ENCODE measurements at regions not wholly inside any gene's neighbourhood (a gene's known extent, or its start where the extent isn't known, plus 50 kb on each side); places are given as distances from the start of the nearest gene placed in this dataset.

DNA sequence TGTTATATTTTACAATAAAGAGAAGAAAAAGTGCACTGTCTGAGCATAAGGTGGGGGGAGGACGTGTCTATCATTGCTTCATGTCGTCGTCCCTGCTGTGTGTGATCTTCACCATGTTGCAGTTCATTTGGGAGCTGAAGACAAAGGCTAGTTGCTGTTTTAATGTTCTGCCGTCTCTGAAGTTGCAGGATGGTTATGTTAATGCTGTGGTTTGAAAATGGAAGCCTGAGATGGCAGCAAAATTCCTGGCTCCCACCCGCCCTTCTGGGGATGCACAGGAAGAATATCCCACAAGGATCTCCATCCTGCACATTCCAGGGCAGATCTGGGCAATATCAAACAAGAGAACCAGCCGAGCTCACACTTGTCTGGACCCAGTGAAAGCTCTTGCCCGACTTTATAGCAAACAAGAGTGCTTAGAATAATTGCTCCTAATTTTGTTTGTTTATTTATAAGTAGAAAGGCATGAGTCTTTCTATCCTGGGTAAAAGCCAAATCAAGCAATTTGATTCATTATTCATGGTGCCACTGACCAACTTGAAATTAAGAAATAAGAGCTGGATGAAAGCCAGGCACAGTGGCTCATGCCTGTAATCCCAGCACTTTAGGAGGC lies 110.3 kb upstream of the ABCC4 start:
- no peaks in the 10 kb centered on the region for H3K36me3 ChIP-seq (ENCODE audit: control insufficient read depth in 4 of 4, insufficient read depth in 3 of 4, low read depth in 1 of 4, low read length in 3 of 4)
- no peak overlapping the region for H3K27ac ChIP-seq (ENCODE audit: low read depth in 1 of 2, low read length in 2 of 2)
- no peak overlapping the region for H3K4me3 ChIP-seq (ENCODE audit: low read depth in 1 of 3, low read length in 3 of 3)
- 54% methylated on average over 7 of the region's 7 CpGs for WGBS
- TF ChIP-seq JUND (IDR thresholded peaks at IDR 0.05) (no peak), FOXA1 (IDR thresholded peaks at IDR 0.05) (no peak), TAF1 (conservative IDR thresholded peaks at IDR 0.05) (no peak), SP1 (IDR thresholded peaks at IDR 0.05) (no peak), HNF4A (conservative IDR thresholded peaks at IDR 0.05) (no peak), YY1 (IDR thresholded peaks at IDR 0.05) (no peak)
- TF ChIP-seq, protein P1, sequence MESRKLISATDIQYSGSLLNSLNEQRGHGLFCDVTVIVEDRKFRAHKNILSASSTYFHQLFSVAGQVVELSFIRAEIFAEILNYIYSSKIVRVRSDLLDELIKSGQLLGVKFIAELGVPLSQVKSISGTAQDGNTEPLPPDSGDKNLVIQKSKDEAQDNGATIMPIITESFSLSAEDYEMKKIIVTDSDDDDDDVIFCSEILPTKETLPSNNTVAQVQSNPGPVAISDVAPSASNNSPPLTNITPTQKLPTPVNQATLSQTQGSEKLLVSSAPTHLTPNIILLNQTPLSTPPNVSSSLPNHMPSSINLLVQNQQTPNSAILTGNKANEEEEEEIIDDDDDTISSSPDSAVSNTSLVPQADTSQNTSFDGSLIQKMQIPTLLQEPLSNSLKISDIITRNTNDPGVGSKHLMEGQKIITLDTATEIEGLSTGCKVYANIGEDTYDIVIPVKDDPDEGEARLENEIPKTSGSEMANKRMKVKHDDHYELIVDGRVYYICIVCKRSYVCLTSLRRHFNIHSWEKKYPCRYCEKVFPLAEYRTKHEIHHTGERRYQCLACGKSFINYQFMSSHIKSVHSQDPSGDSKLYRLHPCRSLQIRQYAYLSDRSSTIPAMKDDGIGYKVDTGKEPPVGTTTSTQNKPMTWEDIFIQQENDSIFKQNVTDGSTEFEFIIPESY (IDR thresholded peaks at IDR 0.05) = no peak
- TF ChIP-seq, protein P2, sequence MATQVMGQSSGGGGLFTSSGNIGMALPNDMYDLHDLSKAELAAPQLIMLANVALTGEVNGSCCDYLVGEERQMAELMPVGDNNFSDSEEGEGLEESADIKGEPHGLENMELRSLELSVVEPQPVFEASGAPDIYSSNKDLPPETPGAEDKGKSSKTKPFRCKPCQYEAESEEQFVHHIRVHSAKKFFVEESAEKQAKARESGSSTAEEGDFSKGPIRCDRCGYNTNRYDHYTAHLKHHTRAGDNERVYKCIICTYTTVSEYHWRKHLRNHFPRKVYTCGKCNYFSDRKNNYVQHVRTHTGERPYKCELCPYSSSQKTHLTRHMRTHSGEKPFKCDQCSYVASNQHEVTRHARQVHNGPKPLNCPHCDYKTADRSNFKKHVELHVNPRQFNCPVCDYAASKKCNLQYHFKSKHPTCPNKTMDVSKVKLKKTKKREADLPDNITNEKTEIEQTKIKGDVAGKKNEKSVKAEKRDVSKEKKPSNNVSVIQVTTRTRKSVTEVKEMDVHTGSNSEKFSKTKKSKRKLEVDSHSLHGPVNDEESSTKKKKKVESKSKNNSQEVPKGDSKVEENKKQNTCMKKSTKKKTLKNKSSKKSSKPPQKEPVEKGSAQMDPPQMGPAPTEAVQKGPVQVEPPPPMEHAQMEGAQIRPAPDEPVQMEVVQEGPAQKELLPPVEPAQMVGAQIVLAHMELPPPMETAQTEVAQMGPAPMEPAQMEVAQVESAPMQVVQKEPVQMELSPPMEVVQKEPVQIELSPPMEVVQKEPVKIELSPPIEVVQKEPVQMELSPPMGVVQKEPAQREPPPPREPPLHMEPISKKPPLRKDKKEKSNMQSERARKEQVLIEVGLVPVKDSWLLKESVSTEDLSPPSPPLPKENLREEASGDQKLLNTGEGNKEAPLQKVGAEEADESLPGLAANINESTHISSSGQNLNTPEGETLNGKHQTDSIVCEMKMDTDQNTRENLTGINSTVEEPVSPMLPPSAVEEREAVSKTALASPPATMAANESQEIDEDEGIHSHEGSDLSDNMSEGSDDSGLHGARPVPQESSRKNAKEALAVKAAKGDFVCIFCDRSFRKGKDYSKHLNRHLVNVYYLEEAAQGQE (IDR thresholded peaks at IDR 0.05) = no peak
- TF ChIP-seq, protein P3, sequence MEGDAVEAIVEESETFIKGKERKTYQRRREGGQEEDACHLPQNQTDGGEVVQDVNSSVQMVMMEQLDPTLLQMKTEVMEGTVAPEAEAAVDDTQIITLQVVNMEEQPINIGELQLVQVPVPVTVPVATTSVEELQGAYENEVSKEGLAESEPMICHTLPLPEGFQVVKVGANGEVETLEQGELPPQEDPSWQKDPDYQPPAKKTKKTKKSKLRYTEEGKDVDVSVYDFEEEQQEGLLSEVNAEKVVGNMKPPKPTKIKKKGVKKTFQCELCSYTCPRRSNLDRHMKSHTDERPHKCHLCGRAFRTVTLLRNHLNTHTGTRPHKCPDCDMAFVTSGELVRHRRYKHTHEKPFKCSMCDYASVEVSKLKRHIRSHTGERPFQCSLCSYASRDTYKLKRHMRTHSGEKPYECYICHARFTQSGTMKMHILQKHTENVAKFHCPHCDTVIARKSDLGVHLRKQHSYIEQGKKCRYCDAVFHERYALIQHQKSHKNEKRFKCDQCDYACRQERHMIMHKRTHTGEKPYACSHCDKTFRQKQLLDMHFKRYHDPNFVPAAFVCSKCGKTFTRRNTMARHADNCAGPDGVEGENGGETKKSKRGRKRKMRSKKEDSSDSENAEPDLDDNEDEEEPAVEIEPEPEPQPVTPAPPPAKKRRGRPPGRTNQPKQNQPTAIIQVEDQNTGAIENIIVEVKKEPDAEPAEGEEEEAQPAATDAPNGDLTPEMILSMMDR (IDR thresholded peaks at IDR 0.05; ENCODE audit: low read depth, low read length, missing input control) = no peak
- H3K27me3 ChIP-seq (ENCODE audit: control insufficient read depth in 4 of 4, insufficient read depth in 4 of 4, low read length in 3 of 4) = no peaks in the 10 kb centered on the region
- no peaks in the 10 kb centered on the region for H3K4me1 ChIP-seq (ENCODE audit: control insufficient read depth in 4 of 4, insufficient read depth in 4 of 4, low read length in 3 of 4)
- DNase-seq (ENCODE audit: low spot score) = no peak
- no peak overlapping the region for H3K9ac ChIP-seq (ENCODE audit: low read depth in 1 of 2, low read length in 2 of 2)
- no peaks in the 10 kb centered on the region for H3K9me3 ChIP-seq (ENCODE audit: control insufficient read depth in 4 of 4, low read length in 3 of 4)

DNA sequence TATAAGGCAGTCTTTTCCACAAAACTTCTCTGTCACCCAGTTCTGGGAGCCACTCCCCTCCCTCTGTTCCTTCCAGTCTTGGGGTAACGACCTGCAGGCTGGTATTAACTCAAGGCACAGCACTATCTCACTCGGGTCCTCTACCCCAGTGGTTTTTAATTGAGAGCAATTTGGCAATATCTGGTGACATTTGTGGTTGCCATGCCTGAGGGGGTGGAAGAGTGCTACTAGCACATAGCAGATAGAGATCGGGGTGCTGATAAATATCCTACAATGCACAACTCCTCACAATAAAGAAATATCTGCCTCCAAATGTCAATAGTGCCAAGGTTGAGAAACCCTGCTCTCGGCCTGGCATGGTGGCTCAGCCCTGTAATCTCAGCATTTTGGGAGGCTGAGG lies 117.7 kb upstream of the ABCC4 start:
- no peak for TF ChIP-seq FOXA2 (IDR thresholded peaks at IDR 0.05)
- H3K4me1 ChIP-seq (ENCODE audit: control insufficient read depth in 4 of 4, insufficient read depth in 4 of 4, low read length in 3 of 4) = no peaks in the 10 kb centered on the region

DNA sequence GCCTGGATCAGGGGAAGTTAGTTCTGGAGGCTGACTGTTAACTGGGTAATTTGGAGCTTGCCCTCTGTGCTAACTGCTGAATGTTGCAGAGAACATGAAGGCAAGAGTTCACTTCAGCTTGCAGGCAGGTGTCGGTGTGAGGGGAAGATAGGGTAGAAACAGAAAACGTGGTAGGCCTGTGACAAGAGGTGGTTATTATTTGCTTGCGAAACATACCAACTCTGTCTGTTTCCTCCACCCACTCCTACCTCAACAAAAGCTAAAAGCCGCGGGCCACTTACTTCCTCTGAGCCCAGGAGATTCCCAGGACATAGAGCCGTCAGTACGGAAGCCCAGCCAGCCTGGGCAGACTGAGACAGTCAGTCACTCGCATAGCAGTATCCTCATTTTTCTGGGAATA lies 119.2 kb upstream of the ABCC4 start:
- Histone ChIP-seq H3K9ac (ENCODE audit: low read depth in 1 of 2, low read length in 2 of 2) (no peak overlapping the region), H3K36me3 (ENCODE audit: control insufficient read depth in 4 of 4, insufficient read depth in 3 of 4, low read depth in 1 of 4, low read length in 3 of 4) (peaks cover 0 to 2% (median 0%) of the 10 kb centered on the region in 4 donors), H3K4me1 (ENCODE audit: control insufficient read depth in 4 of 4, insufficient read depth in 4 of 4, low read length in 3 of 4) (no peaks in the 10 kb centered on the region), H3K27me3 (ENCODE audit: control insufficient read depth in 4 of 4, insufficient read depth in 4 of 4, low read length in 3 of 4) (peaks cover 0 to 2% (median 0%) of the 10 kb centered on the region in 4 donors), H3K4me3 (ENCODE audit: low read depth in 1 of 3, low read length in 3 of 3) (no peak overlapping the region), H3K9me3 (ENCODE audit: control insufficient read depth in 4 of 4, low read length in 3 of 4) (no peaks in the 10 kb centered on the region), H3K27ac (ENCODE audit: low read depth in 1 of 2, low read length in 2 of 2) (no peak overlapping the region)
- 48% methylated on average over 8 of the region's 8 CpGs for WGBS
- DNase-seq (ENCODE audit: low spot score) = no peak
- TF ChIP-seq, protein P3 (IDR thresholded peaks at IDR 0.05; ENCODE audit: low read depth, low read length, missing input control) = no peak
- no peak for TF ChIP-seq JUND (IDR thresholded peaks at IDR 0.05)
- TF ChIP-seq, protein P2 (IDR thresholded peaks at IDR 0.05) = no peak
- no peak for TF ChIP-seq RXRA (IDR thresholded peaks at IDR 0.05)
- no peak for TF ChIP-seq NR2F2 (IDR thresholded peaks at IDR 0.05)
- TF ChIP-seq HNF4G (IDR thresholded peaks at IDR 0.05) = no peak
- no peak for TF ChIP-seq EGR1 (IDR thresholded peaks at IDR 0.05; ENCODE audit: low read depth in 2 of 2)
- no peak for TF ChIP-seq FOXA2 (IDR thresholded peaks at IDR 0.05)

More for the DNA sequence above, 117.7 kb upstream of the ABCC4 start:
- Histone ChIP-seq H3K27me3 (ENCODE audit: control insufficient read depth in 4 of 4, insufficient read depth in 4 of 4, low read length in 3 of 4) (peaks cover 0 to 2% (median 0%) of the 10 kb centered on the region in 4 donors), H3K4me3 (ENCODE audit: low read depth in 1 of 3, low read length in 3 of 3) (no peak overlapping the region), H3K36me3 (ENCODE audit: control insufficient read depth in 4 of 4, insufficient read depth in 3 of 4, low read depth in 1 of 4, low read length in 3 of 4) (no peaks in the 10 kb centered on the region), H3K9ac (ENCODE audit: low read depth in 1 of 2, low read length in 2 of 2) (no peak overlapping the region), H3K27ac (ENCODE audit: low read depth in 1 of 2, low read length in 2 of 2) (no peak overlapping the region), H3K9me3 (ENCODE audit: control insufficient read depth in 4 of 4, low read length in 3 of 4) (no peaks in the 10 kb centered on the region)
- WGBS = 55% methylated on average over 4 of the region's 4 CpGs
- no peak for DNase-seq (ENCODE audit: low spot score)

All from liver (tissue), 8 donors.